Erythroblast (primary cell): ENCODE measurements at regions not wholly inside any gene's neighbourhood (a gene's known extent, or its start where the extent isn't known, plus 50 kb on each side); places are given as distances from the start of the nearest gene placed in this dataset.
"Not testable (repeated sequence)": the region's sequence is repeated elsewhere in the genome, so short reads cannot be mapped to it uniquely, and the experiment has no call there.

Experiments used
- DNase-seq, 2 experiments: peaks; one replicate each; lab custom pipeline; 2025; lab: John Stamatoyannopoulos, UW
- GATA1 ChIP-seq: IDR thresholded peaks from 2 replicates; pipeline ENCODE4 v1.6.1; 2011; ENCODE audit warnings: low read depth, mild to moderate bottlenecking, control low read depth, low read length, moderate library complexity
- POLR2A ChIP-seq: IDR thresholded peaks from 2 replicates; pipeline ENCODE4 v1.6.1; 2011; ENCODE audit warnings: mild to moderate bottlenecking, low read length

GRCh38 chr1:195185736-195186135, 1422.5 kb downstream of the KCNT2 start:
- TF ChIP-seq GATA1: no peak
- TF ChIP-seq POLR2A: no peak
- DNase-seq: no peak

GRCh38 chr1:195185321-195185720, 1422.9 kb downstream of the KCNT2 start:
- DNase-seq: no peak
- TF ChIP-seq GATA1 (no peak), POLR2A (no peak)

GRCh38 chr1:195173753-195174152, 1434.5 kb downstream of the KCNT2 start:
- TF ChIP-seq GATA1 (no peak), POLR2A (no peak)
- DNase-seq: no peak

- DNase-seq: not testable (repeated sequence)
Measured at GRCh38 chr1:195159795-195160194, 1448.4 kb downstream of the KCNT2 start.

GRCh38 chr1:195158091-195158490, 1450.1 kb downstream of the KCNT2 start:
- TF ChIP-seq GATA1 (no peak), POLR2A (no peak)
- no peak for DNase-seq

- TF ChIP-seq POLR2A (no peak), GATA1 (no peak)
- no peak for DNase-seq
Measured at GRCh38 chr1:195153107-195153506, 1455.1 kb downstream of the KCNT2 start.

GRCh38 chr1:195150768-195151167, 1457.5 kb downstream of the KCNT2 start:
- no peak for DNase-seq
- TF ChIP-seq POLR2A (no peak), GATA1 (no peak)

- no peak for TF ChIP-seq GATA1
- TF ChIP-seq POLR2A: no peak
- DNase-seq: no peak
Measured at GRCh38 chr1:195141294-195141693, 1466.9 kb downstream of the KCNT2 start.

- TF ChIP-seq POLR2A (no peak), GATA1 (no peak)
- DNase-seq: no peak
Measured at GRCh38 chr1:195130598-195130997, 1477.6 kb downstream of the KCNT2 start.

GRCh38 chr1:195122497-195122896, 1485.7 kb downstream of the KCNT2 start:
- TF ChIP-seq POLR2A (no peak), GATA1 (no peak)
- no peak for DNase-seq

GRCh38 chr1:195113471-195113870, 1494.8 kb downstream of the KCNT2 start:
- no peak for DNase-seq
- TF ChIP-seq POLR2A (no peak), GATA1 (no peak)

- no peak for DNase-seq
- TF ChIP-seq POLR2A: no peak
Measured at GRCh38 chr1:195105773-195106172, 1502.5 kb downstream of the KCNT2 start.

- no peak for DNase-seq
- TF ChIP-seq GATA1 (no peak), POLR2A (no peak)
Measured at GRCh38 chr1:195105281-195105680, 1503.0 kb downstream of the KCNT2 start.

- TF ChIP-seq GATA1 (no peak), POLR2A (no peak)
- no peak for DNase-seq
Measured at GRCh38 chr1:195097316-195097715, 1510.9 kb downstream of the KCNT2 start.

GRCh38 chr1:195096051-195096521, 1512.2 kb downstream of the KCNT2 start:
- no peak for DNase-seq
- TF ChIP-seq GATA1: no peak
- no peak for TF ChIP-seq POLR2A

- no peak for DNase-seq
- TF ChIP-seq GATA1: no peak
- no peak for TF ChIP-seq POLR2A
Measured at GRCh38 chr1:195085196-195085595, 1523.0 kb downstream of the KCNT2 start.
